ENCODE measurements at regions not wholly inside any gene's neighbourhood (a gene's known extent, or its start where the extent isn't known, plus 50 kb on each side); places are given as distances from the start of the nearest gene placed in this dataset.

- no peaks in the 10 kb centered on the region for H3K36me3 ChIP-seq (ENCODE audit: control insufficient read depth in 1 of 2, insufficient read depth in 2 of 2, low read length in 2 of 2)
- ChIA-PET CTCF (no interaction called here), RAD21 (ENCODE audit: low non-redundant PET in 1 of 2, low total read pairs in 2 of 2, uncharacterized antibody in 2 of 2, unreplicated experiment in 2 of 2) (no interaction called here), POLR2A (no interaction called here)
- DNase-seq (ENCODE audit: low read depth, low spot score) (no peak), ATAC-seq (no peak)
- peaks cover 18 to 20% of the 10 kb centered on the region in 2 experiments; a peak in 3 of 4 replicates for H3K9me3 ChIP-seq (ENCODE audit: control insufficient read depth in 1 of 2, insufficient read depth in 1 of 2, low read depth in 1 of 2, low read length in 2 of 2)
- H3K4me3 ChIP-seq (replicated peaks in 1 of 2; ENCODE audit: low read depth in 1 of 2, low read length in 2 of 2) = no peak overlapping the region
- H3K27me3 ChIP-seq (ENCODE audit: insufficient read depth, low read length) = no peaks in the 10 kb centered on the region
- no peak overlapping the region for H2AFZ ChIP-seq (ENCODE audit: low read depth, low read length, poor library complexity, severe bottlenecking)
- no peak for TF ChIP-seq RAD21 (IDR thresholded peaks at IDR 0.05; ENCODE audit: low read depth)
- TF ChIP-seq POLR2AphosphoS5 (IDR thresholded peaks at IDR 0.05; ENCODE audit: low read depth, low read length) = no peak
- TF ChIP-seq EZH2phosphoT487 (IDR thresholded peaks at IDR 0.05; ENCODE audit: borderline replicate concordance) = no peak
- TF ChIP-seq, protein P1, sequence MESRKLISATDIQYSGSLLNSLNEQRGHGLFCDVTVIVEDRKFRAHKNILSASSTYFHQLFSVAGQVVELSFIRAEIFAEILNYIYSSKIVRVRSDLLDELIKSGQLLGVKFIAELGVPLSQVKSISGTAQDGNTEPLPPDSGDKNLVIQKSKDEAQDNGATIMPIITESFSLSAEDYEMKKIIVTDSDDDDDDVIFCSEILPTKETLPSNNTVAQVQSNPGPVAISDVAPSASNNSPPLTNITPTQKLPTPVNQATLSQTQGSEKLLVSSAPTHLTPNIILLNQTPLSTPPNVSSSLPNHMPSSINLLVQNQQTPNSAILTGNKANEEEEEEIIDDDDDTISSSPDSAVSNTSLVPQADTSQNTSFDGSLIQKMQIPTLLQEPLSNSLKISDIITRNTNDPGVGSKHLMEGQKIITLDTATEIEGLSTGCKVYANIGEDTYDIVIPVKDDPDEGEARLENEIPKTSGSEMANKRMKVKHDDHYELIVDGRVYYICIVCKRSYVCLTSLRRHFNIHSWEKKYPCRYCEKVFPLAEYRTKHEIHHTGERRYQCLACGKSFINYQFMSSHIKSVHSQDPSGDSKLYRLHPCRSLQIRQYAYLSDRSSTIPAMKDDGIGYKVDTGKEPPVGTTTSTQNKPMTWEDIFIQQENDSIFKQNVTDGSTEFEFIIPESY (IDR thresholded peaks at IDR 0.05; ENCODE audit: extremely low read depth, insufficient replicate concordance, low read length) = no peak
- no peak for TF ChIP-seq ATF3 (IDR thresholded peaks at IDR 0.05)
- TF ChIP-seq CEBPB (IDR thresholded peaks at IDR 0.05; ENCODE audit: low read depth) = no peak
- TF ChIP-seq, protein P2, sequence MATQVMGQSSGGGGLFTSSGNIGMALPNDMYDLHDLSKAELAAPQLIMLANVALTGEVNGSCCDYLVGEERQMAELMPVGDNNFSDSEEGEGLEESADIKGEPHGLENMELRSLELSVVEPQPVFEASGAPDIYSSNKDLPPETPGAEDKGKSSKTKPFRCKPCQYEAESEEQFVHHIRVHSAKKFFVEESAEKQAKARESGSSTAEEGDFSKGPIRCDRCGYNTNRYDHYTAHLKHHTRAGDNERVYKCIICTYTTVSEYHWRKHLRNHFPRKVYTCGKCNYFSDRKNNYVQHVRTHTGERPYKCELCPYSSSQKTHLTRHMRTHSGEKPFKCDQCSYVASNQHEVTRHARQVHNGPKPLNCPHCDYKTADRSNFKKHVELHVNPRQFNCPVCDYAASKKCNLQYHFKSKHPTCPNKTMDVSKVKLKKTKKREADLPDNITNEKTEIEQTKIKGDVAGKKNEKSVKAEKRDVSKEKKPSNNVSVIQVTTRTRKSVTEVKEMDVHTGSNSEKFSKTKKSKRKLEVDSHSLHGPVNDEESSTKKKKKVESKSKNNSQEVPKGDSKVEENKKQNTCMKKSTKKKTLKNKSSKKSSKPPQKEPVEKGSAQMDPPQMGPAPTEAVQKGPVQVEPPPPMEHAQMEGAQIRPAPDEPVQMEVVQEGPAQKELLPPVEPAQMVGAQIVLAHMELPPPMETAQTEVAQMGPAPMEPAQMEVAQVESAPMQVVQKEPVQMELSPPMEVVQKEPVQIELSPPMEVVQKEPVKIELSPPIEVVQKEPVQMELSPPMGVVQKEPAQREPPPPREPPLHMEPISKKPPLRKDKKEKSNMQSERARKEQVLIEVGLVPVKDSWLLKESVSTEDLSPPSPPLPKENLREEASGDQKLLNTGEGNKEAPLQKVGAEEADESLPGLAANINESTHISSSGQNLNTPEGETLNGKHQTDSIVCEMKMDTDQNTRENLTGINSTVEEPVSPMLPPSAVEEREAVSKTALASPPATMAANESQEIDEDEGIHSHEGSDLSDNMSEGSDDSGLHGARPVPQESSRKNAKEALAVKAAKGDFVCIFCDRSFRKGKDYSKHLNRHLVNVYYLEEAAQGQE (IDR thresholded peaks at IDR 0.05; ENCODE audit: low read depth) = no peak
- no peak for TF ChIP-seq SP1 (IDR thresholded peaks at IDR 0.05; ENCODE audit: low read depth)
- TF ChIP-seq MAX (IDR thresholded peaks at IDR 0.05) = no peak
- TF ChIP-seq, protein P3, sequence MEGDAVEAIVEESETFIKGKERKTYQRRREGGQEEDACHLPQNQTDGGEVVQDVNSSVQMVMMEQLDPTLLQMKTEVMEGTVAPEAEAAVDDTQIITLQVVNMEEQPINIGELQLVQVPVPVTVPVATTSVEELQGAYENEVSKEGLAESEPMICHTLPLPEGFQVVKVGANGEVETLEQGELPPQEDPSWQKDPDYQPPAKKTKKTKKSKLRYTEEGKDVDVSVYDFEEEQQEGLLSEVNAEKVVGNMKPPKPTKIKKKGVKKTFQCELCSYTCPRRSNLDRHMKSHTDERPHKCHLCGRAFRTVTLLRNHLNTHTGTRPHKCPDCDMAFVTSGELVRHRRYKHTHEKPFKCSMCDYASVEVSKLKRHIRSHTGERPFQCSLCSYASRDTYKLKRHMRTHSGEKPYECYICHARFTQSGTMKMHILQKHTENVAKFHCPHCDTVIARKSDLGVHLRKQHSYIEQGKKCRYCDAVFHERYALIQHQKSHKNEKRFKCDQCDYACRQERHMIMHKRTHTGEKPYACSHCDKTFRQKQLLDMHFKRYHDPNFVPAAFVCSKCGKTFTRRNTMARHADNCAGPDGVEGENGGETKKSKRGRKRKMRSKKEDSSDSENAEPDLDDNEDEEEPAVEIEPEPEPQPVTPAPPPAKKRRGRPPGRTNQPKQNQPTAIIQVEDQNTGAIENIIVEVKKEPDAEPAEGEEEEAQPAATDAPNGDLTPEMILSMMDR (IDR thresholded peaks at IDR 0.05 in 2 of 3, conservative IDR thresholded peaks at IDR 0.05 in 1 of 3; ENCODE audit: borderline replicate concordance in 1 of 3, insufficient read depth in 1 of 3, low read depth in 2 of 3, low read length in 2 of 3) = no peak
- TF ChIP-seq ZFX (IDR thresholded peaks at IDR 0.05) = no peak
- intact Hi-C loops (cut with micrococcal nuclease) = no loop called here
- H3K27ac ChIP-seq (ENCODE audit: low read depth, low read length) = no peak overlapping the region
- no peak overlapping the region for H3K9ac ChIP-seq (ENCODE audit: low read length)
- BruUV-seq (replicated peaks) = no TSS peak
- no peaks in the 10 kb centered on the region for H3K79me2 ChIP-seq (ENCODE audit: insufficient read depth, low read length)
- no peak overlapping the region for H3K4me2 ChIP-seq (ENCODE audit: low read length)
- H4K20me1 ChIP-seq (ENCODE audit: insufficient read depth) = no peaks in the 10 kb centered on the region
- no peaks in the 10 kb centered on the region for H3K9me2 ChIP-seq (ENCODE audit: insufficient read depth)
- no peaks in the 10 kb centered on the region for H3K4me1 ChIP-seq (ENCODE audit: control insufficient read depth in 1 of 2, insufficient read depth in 2 of 2, low read length in 2 of 2)
These were observed 1327.0 kb downstream of the NSUN3 start for GRCh38 chr3:95389725-95390313.
